ENCODE measurements at regions not wholly inside any gene's neighbourhood (a gene's known extent, or its start where the extent isn't known, plus 50 kb on each side); places are given as distances from the start of the nearest gene placed in this dataset.
A peak's percentile ranks its signal among the peaks of the same experiment; 100 is the strongest.

- intact Hi-C loops (cut with DNase I) = no loop called here
Observed at GRCh38 chr3:28922376-28922775, 358.5 kb upstream of the RBMS3 start.

DNA sequence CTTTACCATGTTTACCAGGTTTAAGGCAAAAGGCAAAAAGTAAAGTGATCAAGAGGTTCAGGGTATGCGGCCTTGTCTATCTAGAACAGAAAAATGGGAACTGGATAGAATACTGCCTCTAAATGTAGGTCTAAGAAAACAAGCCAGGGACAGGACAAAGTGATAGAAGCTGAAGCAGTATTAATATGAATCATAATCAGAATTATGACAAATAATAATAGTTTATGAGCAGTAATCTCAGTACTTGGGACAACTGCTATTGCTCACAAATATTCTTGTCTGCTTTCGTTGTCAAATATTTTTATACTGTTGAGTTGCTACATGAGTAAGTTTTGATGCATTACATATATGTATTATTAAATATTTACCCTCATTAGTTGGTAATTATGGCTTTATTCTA, 356.9 kb upstream of the RBMS3 start:
- Histone ChIP-seq H3K27me3 (ENCODE audit: control insufficient read depth, insufficient read depth) (no peaks in the 10 kb centered on the region), H3K4me1 (ENCODE audit: control insufficient read depth, insufficient read depth, low read length) (no peaks in the 10 kb centered on the region), H3K4me3 (ENCODE audit: low read length) (no peak overlapping the region), H3K27ac (ENCODE audit: low read length) (no peak overlapping the region), H3K9me3 (ENCODE audit: control insufficient read depth, low read length) (no peaks in the 10 kb centered on the region)
- ATAC-seq = no peak
- WGBS = 94% methylated on average over 2 of the region's 2 CpGs
- no peak for DNase-seq
- intact Hi-C loops (cut with DNase I) = no loop called here

More at GRCh38 chr3:28922376-28922775, 358.5 kb upstream of the RBMS3 start:
- Histone ChIP-seq H3K4me1 (ENCODE audit: control insufficient read depth, insufficient read depth, low read length) (no peaks in the 10 kb centered on the region), H3K27ac (ENCODE audit: low read length) (no peak overlapping the region), H3K27me3 (ENCODE audit: control insufficient read depth, insufficient read depth) (no peaks in the 10 kb centered on the region), H3K9me3 (ENCODE audit: control insufficient read depth, low read length) (no peaks in the 10 kb centered on the region), H3K4me3 (ENCODE audit: low read length) (no peak overlapping the region)
- WGBS = 94% methylated on average over 3 of the region's 3 CpGs
- no peak for DNase-seq
- ATAC-seq = no peak

- H3K9me3 ChIP-seq (ENCODE audit: control insufficient read depth, low read length) = no peaks in the 10 kb centered on the region
- WGBS = 89% methylated on average over 1 of the region's 1 CpG
- intact Hi-C loops (cut with DNase I) = no loop called here
- H3K4me1 ChIP-seq (ENCODE audit: control insufficient read depth, insufficient read depth, low read length) = no peaks in the 10 kb centered on the region
- H3K27me3 ChIP-seq (ENCODE audit: control insufficient read depth, insufficient read depth) = no peaks in the 10 kb centered on the region
- no peak overlapping the region for H3K27ac ChIP-seq (ENCODE audit: low read length)
- no peak overlapping the region for H3K4me3 ChIP-seq (ENCODE audit: low read length)
- ATAC-seq = no peak
- DNase-seq = no peak
Observed at GRCh38 chr3:28924744-28925360, 356.0 kb upstream of the RBMS3 start.

DNA sequence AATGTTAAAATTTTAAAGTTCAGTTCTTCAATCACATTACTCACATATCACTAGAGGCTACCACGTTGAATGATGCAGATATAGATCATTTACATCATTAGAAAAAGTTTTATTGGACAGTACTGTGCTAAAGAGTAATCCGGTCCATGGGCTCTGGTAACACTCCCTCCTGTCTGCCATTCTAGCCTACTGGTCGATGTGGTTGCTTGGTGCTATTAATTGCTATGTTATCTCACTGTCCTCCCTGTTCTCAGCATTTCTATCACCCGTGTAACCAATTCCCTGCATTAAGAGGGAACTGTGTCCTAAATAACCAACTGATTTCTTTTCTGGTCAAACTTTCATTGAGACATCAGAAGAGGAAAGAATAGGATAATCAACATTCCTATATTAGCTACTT, 347.5 kb upstream of the RBMS3 start:
- intact Hi-C loops (cut with DNase I) = no loop called here
- Histone ChIP-seq H3K4me1 (ENCODE audit: control insufficient read depth, insufficient read depth, low read length) (no peaks in the 10 kb centered on the region), H3K9me3 (ENCODE audit: control insufficient read depth, low read length) (no peaks in the 10 kb centered on the region), H3K4me3 (ENCODE audit: low read length) (no peak overlapping the region), H3K27me3 (ENCODE audit: control insufficient read depth, insufficient read depth) (no peaks in the 10 kb centered on the region), H3K27ac (ENCODE audit: low read length) (no peak overlapping the region)
- no peak for ATAC-seq
- 74% methylated on average over 4 of the region's 4 CpGs for WGBS
- DNase-seq = no peak

GRCh38 chr3:28934126-28934813, 346.6 kb upstream of the RBMS3 start:
- Histone ChIP-seq H3K9me3 (ENCODE audit: control insufficient read depth, low read length) (no peaks in the 10 kb centered on the region), H3K4me3 (ENCODE audit: low read length) (no peak overlapping the region), H3K27ac (ENCODE audit: low read length) (no peak overlapping the region), H3K4me1 (ENCODE audit: control insufficient read depth, insufficient read depth, low read length) (no peaks in the 10 kb centered on the region), H3K27me3 (ENCODE audit: control insufficient read depth, insufficient read depth) (no peaks in the 10 kb centered on the region)
- intact Hi-C loops (cut with DNase I) = no loop called here
- DNase-seq (peak in 1 of 3 donors; percentile 41), ATAC-seq (peak in 1 of 2 donors; percentile 78)
- 68% methylated on average over 3 of the region's 3 CpGs for WGBS

- Histone ChIP-seq H3K27ac (ENCODE audit: low read length) (no peak overlapping the region), H3K4me1 (ENCODE audit: control insufficient read depth, insufficient read depth, low read length) (no peaks in the 10 kb centered on the region), H3K9me3 (ENCODE audit: control insufficient read depth, low read length) (no peaks in the 10 kb centered on the region), H3K27me3 (ENCODE audit: control insufficient read depth, insufficient read depth) (no peaks in the 10 kb centered on the region), H3K4me3 (ENCODE audit: low read length) (no peak overlapping the region)
- ATAC-seq (no peak), DNase-seq (no peak)
- intact Hi-C loops (cut with DNase I) = no loop called here
- 33% methylated on average over 2 of the region's 2 CpGs for WGBS
Observed at GRCh38 chr3:28935146-28935545, 345.7 kb upstream of the RBMS3 start.

GRCh38 chr3:28936154-28936553, 344.7 kb upstream of the RBMS3 start:
- Histone ChIP-seq H3K9me3 (ENCODE audit: control insufficient read depth, low read length) (no peaks in the 10 kb centered on the region), H3K4me3 (ENCODE audit: low read length) (no peak overlapping the region), H3K4me1 (ENCODE audit: control insufficient read depth, insufficient read depth, low read length) (no peaks in the 10 kb centered on the region), H3K27ac (ENCODE audit: low read length) (no peak overlapping the region), H3K27me3 (ENCODE audit: control insufficient read depth, insufficient read depth) (no peaks in the 10 kb centered on the region)
- ATAC-seq (no peak), DNase-seq (no peak)
- WGBS = 67% methylated on average over 2 of the region's 2 CpGs
- intact Hi-C loops (cut with DNase I) = no loop called here

GRCh38 chr3:28940530-28940929, 340.3 kb upstream of the RBMS3 start:
- Histone ChIP-seq H3K27ac (ENCODE audit: low read length) (no peak overlapping the region), H3K27me3 (ENCODE audit: control insufficient read depth, insufficient read depth) (no peaks in the 10 kb centered on the region), H3K4me3 (ENCODE audit: low read length) (no peak overlapping the region), H3K4me1 (ENCODE audit: control insufficient read depth, insufficient read depth, low read length) (no peaks in the 10 kb centered on the region), H3K9me3 (ENCODE audit: control insufficient read depth, low read length) (no peaks in the 10 kb centered on the region)
- DNase-seq (peak in 2 of 3 donors; percentile 56 to 61), ATAC-seq (peak; percentile 66 to 84)
- intact Hi-C loops (cut with DNase I) = no loop called here

- H3K9me3 ChIP-seq (ENCODE audit: control insufficient read depth, low read length) = no peaks in the 10 kb centered on the region
- H3K27ac ChIP-seq (ENCODE audit: low read length) = no peak overlapping the region
- no peaks in the 10 kb centered on the region for H3K27me3 ChIP-seq (ENCODE audit: control insufficient read depth, insufficient read depth)
- intact Hi-C loops (cut with DNase I) = no loop called here
- no peaks in the 10 kb centered on the region for H3K4me1 ChIP-seq (ENCODE audit: control insufficient read depth, insufficient read depth, low read length)
- DNase-seq (no peak), ATAC-seq (peak in 1 of 2 donors; percentile 41)
- 79% methylated on average over 1 of the region's 1 CpG for WGBS
- H3K4me3 ChIP-seq (ENCODE audit: low read length) = no peak overlapping the region
Observed at GRCh38 chr3:28940994-28941393, 339.9 kb upstream of the RBMS3 start.

DNA sequence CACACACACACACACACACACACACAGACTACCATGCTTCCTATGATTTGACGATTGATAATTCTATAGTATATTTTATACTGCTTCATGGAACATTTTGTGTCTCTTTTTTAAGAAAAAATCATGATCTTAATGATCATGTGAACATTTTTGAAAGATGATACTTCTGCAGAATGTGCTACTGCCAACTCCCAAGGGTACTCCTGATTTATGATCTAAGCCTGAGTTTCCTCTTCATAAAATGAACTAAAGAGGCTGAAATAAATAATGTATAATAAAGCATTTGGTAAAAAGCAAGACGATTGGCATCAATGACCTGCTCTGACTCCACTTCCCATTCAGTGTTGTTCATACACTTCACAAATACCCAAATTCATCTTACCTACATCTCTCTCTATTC, 333.8 kb upstream of the RBMS3 start:
- Histone ChIP-seq H3K27ac (ENCODE audit: low read length) (no peak overlapping the region), H3K27me3 (ENCODE audit: control insufficient read depth, insufficient read depth) (no peaks in the 10 kb centered on the region), H3K4me3 (ENCODE audit: low read length) (no peak overlapping the region), H3K4me1 (ENCODE audit: control insufficient read depth, insufficient read depth, low read length) (no peaks in the 10 kb centered on the region), H3K9me3 (ENCODE audit: control insufficient read depth, low read length) (no peaks in the 10 kb centered on the region)
- intact Hi-C loops (cut with DNase I) = no loop called here
- 58% methylated on average over 2 of the region's 2 CpGs for WGBS
- no peak for DNase-seq
- no peak for ATAC-seq

- intact Hi-C loops (cut with DNase I) = no loop called here
- Histone ChIP-seq H3K27ac (ENCODE audit: low read length) (no peak overlapping the region), H3K9me3 (ENCODE audit: control insufficient read depth, low read length) (no peaks in the 10 kb centered on the region), H3K4me3 (ENCODE audit: low read length) (no peak overlapping the region), H3K27me3 (ENCODE audit: control insufficient read depth, insufficient read depth) (no peaks in the 10 kb centered on the region), H3K4me1 (ENCODE audit: control insufficient read depth, insufficient read depth, low read length) (no peaks in the 10 kb centered on the region)
- ATAC-seq = no peak
- DNase-seq = no peak
- WGBS = 65% methylated on average over 2 of the region's 2 CpGs
Observed at GRCh38 chr3:28947751-28948150, 333.1 kb upstream of the RBMS3 start.

DNA sequence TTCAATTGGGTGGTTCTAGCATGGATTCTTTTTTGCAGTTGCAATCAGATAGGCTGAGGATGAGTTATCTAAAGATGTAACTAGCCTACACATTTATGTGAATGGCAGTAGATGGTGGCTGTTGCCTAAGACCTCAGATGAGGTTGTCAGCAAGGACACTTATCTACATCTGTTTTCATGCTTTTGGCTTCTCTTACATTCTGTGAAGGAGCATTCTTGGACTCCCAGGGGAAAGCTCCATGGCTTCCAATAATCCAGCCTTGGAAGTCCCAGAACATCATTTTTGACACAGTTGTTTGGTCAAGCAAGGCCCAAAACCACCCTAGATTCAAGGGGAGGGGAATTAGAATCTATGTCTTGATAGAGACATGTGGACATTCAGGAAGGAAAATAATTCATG, 332.2 kb upstream of the RBMS3 start:
- Histone ChIP-seq H3K9me3 (ENCODE audit: control insufficient read depth, low read length) (no peaks in the 10 kb centered on the region), H3K4me1 (ENCODE audit: control insufficient read depth, insufficient read depth, low read length) (no peaks in the 10 kb centered on the region), H3K27me3 (ENCODE audit: control insufficient read depth, insufficient read depth) (no peaks in the 10 kb centered on the region), H3K27ac (ENCODE audit: low read length) (no peak overlapping the region), H3K4me3 (ENCODE audit: low read length) (no peak overlapping the region)
- intact Hi-C loops (cut with DNase I) = no loop called here
- DNase-seq (no peak), ATAC-seq (peak in 1 of 2 donors; percentile 84)
